ENCODE measurements at regions not wholly inside any gene's neighbourhood (a gene's known extent, or its start where the extent isn't known, plus 50 kb on each side); places are given as distances from the start of the nearest gene placed in this dataset.

DNA sequence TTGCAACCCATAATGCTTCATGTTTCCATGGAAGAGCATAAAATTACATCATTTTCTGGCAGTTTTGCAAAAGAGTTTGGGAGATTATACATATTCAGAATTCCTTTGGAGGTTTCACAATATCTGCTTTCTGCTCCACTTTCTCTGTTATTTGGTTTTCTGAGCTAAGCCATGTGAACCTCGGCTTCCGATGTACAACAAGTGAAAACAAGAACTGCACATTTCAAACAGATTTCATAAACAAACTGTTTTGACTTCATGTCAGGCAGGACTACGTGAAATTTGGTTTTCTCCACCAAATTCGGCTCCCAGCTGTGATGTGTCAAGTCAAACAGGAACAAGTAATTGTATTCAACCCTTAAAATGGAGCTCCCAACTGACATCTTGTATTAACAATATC lies 609.8 kb downstream of the IRX1 start:
- intact Hi-C loops (cut with DNase I) = no loop called here
- 39% methylated on average over 4 of the region's 4 CpGs for WGBS (ENCODE audit: insufficient coverage, low coverage, low lambda C conversion rate, missing lambda C conversion rate)
- no peaks in the 10 kb centered on the region for H3K27me3 ChIP-seq
- H3K27ac ChIP-seq = no peak overlapping the region
- H3K9me3 ChIP-seq = no peaks in the 10 kb centered on the region
- TF ChIP-seq, protein P1, sequence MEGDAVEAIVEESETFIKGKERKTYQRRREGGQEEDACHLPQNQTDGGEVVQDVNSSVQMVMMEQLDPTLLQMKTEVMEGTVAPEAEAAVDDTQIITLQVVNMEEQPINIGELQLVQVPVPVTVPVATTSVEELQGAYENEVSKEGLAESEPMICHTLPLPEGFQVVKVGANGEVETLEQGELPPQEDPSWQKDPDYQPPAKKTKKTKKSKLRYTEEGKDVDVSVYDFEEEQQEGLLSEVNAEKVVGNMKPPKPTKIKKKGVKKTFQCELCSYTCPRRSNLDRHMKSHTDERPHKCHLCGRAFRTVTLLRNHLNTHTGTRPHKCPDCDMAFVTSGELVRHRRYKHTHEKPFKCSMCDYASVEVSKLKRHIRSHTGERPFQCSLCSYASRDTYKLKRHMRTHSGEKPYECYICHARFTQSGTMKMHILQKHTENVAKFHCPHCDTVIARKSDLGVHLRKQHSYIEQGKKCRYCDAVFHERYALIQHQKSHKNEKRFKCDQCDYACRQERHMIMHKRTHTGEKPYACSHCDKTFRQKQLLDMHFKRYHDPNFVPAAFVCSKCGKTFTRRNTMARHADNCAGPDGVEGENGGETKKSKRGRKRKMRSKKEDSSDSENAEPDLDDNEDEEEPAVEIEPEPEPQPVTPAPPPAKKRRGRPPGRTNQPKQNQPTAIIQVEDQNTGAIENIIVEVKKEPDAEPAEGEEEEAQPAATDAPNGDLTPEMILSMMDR (IDR thresholded peaks at IDR 0.05) = no peak
- no peak for TF ChIP-seq POLR2A (IDR thresholded peaks at IDR 0.05)
- H3K4me3 ChIP-seq = no peak overlapping the region
- ATAC-seq (no peak), DNase-seq (no peak)
- no peaks in the 10 kb centered on the region for H3K4me1 ChIP-seq
- H3K36me3 ChIP-seq = no peaks in the 10 kb centered on the region

DNA sequence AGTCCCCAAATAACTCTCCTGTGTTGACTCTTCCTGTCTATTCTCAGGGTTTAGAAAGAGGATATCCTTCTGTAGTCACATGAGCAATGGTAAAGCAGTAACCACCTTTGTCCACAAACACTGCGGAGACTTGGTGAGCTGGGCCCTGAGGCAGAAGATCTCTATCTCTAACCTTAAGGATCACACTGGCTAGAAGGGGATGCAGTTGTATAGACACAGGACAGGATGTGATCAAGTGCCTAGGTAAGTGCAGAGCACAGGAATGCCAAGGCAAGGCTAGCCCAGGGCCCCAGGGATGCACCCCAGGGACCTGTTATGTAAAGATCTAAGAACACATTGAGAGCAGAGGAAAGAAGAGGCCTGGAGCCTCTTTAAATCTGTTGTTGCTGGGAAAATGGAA lies 610.5 kb downstream of the IRX1 start:
- Histone ChIP-seq H3K4me1 (no peaks in the 10 kb centered on the region), H3K27ac (no peak overlapping the region), H3K36me3 (no peaks in the 10 kb centered on the region), H3K4me3 (no peak overlapping the region), H3K9me3 (no peaks in the 10 kb centered on the region), H3K27me3 (no peaks in the 10 kb centered on the region)
- TF ChIP-seq, protein P1 (IDR thresholded peaks at IDR 0.05) = no peak
- no peak for TF ChIP-seq POLR2A (IDR thresholded peaks at IDR 0.05)
- DNase-seq = no peak
- ATAC-seq = no peak
- intact Hi-C loops (cut with DNase I) = no loop called here
- WGBS (ENCODE audit: insufficient coverage, low coverage, low lambda C conversion rate, missing lambda C conversion rate) = 50% methylated on average over 1 of the region's 1 CpG

DNA sequence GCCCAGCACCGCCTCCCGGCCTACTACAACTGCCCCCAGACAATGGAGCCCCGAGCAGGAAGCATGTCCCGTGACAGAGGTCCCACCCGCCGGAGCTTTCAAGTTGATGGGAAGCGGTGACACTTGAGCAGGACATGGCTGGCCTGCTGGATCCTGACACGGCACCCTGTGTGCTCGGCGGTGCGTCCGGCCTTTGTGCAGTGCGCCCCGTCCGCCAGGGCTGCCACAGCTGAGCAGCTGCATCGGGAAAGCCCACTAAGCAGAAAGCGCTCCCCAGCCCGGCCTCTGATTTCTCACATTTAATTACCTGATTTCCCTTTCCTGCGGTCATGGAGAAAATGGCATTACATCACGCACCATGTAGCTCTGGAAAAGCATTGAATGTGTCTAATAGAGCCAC lies 611.9 kb downstream of the IRX1 start:
- H3K27me3 ChIP-seq = no peaks in the 10 kb centered on the region
- 81% methylated on average over 8 of the region's 20 CpGs for WGBS (ENCODE audit: insufficient coverage, low coverage, low lambda C conversion rate, missing lambda C conversion rate)
- no peaks in the 10 kb centered on the region for H3K9me3 ChIP-seq
- no peak for ATAC-seq
- intact Hi-C loops (cut with DNase I) = no loop called here
- H3K27ac ChIP-seq = no peak overlapping the region
- TF ChIP-seq POLR2A (IDR thresholded peaks at IDR 0.05) = no peak
- TF ChIP-seq, protein P1 (IDR thresholded peaks at IDR 0.05) = no peak
- no peak for DNase-seq
- H3K4me1 ChIP-seq = no peaks in the 10 kb centered on the region
- H3K4me3 ChIP-seq = no peak overlapping the region
- H3K36me3 ChIP-seq = no peaks in the 10 kb centered on the region

DNA sequence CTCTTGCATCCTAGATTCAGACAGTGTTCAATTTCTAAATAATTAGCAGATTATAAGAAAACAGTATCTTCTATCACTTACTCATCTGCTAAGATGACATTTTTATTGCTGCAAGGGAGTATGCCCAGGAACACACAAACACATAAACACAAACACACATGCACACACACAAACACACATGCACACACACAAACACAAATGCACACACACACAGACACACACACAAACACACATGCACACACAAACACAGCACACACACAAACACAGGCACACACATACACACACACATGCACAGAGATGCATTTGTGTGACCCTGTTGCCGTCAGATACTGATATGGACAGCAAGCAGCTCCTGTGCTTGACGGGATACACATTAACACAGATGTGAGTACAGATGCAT lies 612.9 kb downstream of the IRX1 start:
- H3K9me3 ChIP-seq = no peaks in the 10 kb centered on the region
- no peaks in the 10 kb centered on the region for H3K36me3 ChIP-seq
- 56% methylated on average over 2 of the region's 2 CpGs for WGBS (ENCODE audit: insufficient coverage, low coverage, low lambda C conversion rate, missing lambda C conversion rate)
- TF ChIP-seq, protein P1 (IDR thresholded peaks at IDR 0.05) = no peak
- TF ChIP-seq POLR2A (IDR thresholded peaks at IDR 0.05) = no peak
- no peak for DNase-seq
- no peak overlapping the region for H3K4me3 ChIP-seq
- H3K27ac ChIP-seq = no peak overlapping the region
- intact Hi-C loops (cut with DNase I) = no loop called here
- ATAC-seq = no peak
- no peaks in the 10 kb centered on the region for H3K4me1 ChIP-seq
- H3K27me3 ChIP-seq = no peaks in the 10 kb centered on the region

DNA sequence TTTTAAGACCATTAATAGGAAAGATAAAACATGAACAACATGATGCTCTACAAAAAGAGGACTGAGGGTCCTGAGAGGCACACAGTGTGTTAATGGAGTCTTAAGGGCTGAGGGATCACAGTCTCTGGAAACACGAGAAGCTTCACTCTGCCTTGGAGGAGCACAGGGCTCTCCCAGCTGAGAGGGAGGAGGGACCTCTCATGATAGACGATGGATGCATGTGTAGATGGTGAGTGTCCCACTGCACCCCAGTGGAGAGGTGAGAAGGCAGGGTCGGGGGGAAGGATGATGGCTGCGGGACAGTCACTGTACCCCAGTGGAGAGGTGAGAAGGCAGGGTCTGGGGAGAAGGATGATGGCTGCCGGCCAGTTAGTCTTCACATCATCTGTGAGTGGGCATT lies 613.4 kb downstream of the IRX1 start:
- Histone ChIP-seq H3K4me3 (no peak overlapping the region), H3K9me3 (no peaks in the 10 kb centered on the region), H3K4me1 (no peaks in the 10 kb centered on the region), H3K27me3 (no peaks in the 10 kb centered on the region), H3K36me3 (no peaks in the 10 kb centered on the region), H3K27ac (no peak overlapping the region)
- intact Hi-C loops (cut with DNase I) = no loop called here
- DNase-seq = no peak
- no peak for ATAC-seq
- WGBS (ENCODE audit: insufficient coverage, low coverage, low lambda C conversion rate, missing lambda C conversion rate) = 33% methylated on average over 4 of the region's 5 CpGs
- TF ChIP-seq, protein P1 (IDR thresholded peaks at IDR 0.05) = no peak
- TF ChIP-seq POLR2A (IDR thresholded peaks at IDR 0.05) = no peak
